ENCODE measurements at regions not wholly inside any gene's neighbourhood (a gene's known extent, or its start where the extent isn't known, plus 50 kb on each side); places are given as distances from the start of the nearest gene placed in this dataset.
"Not testable (repeated sequence)": the region's sequence is repeated elsewhere in the genome, so short reads cannot be mapped to it uniquely, and the experiment has no call there.

GRCh38 chr2:208811885-208812284 lies 405.3 kb downstream of the PTH2R start:
- TF ChIP-seq SIN3A (IDR thresholded peaks at IDR 0.05; ENCODE audit: borderline replicate concordance, insufficient read depth, low read depth, low read length); CTCF (IDR thresholded peaks at IDR 0.05): not testable (repeated sequence)
